ENCODE measurements at regions not wholly inside any gene's neighbourhood (a gene's known extent, or its start where the extent isn't known, plus 50 kb on each side); places are given as distances from the start of the nearest gene placed in this dataset.

GRCh38 chr1:60427701-60428100 lies 354.1 kb upstream of the C1orf87 start:
- DNase-seq: no peak
- Mint-ChIP-seq H3K27me3 (no peaks in the 10 kb centered on the region), H3K36me3 (ENCODE audit: low read depth) (no peaks in the 10 kb centered on the region), H3K27ac (no peak overlapping the region), H3K9me3 (peaks cover 4% of the 10 kb centered on the region), H3K4me1 (no peaks in the 10 kb centered on the region), H3K4me3 (no peak overlapping the region)
- no peak for TF ChIP-seq CTCF (IDR thresholded peaks at IDR 0.05)
- no peak for ATAC-seq (ENCODE audit: low read depth)
- CTCF ChIA-PET: no interaction called here
- POLR2A ChIA-PET: no interaction called here
- intact Hi-C loops (cut with micrococcal nuclease): no loop called here

GRCh38 chr1:60427194-60427593 lies 353.6 kb upstream of the C1orf87 start:
- H3K27me3 Mint-ChIP-seq: no peaks in the 10 kb centered on the region
- no peak overlapping the region for H3K27ac Mint-ChIP-seq
- no peaks in the 10 kb centered on the region for H3K4me1 Mint-ChIP-seq
- DNase-seq (no peak), ATAC-seq (ENCODE audit: low read depth) (no peak)
- no peak overlapping the region for H3K4me3 Mint-ChIP-seq
- H3K9me3 Mint-ChIP-seq: peaks cover 4% of the 10 kb centered on the region
- intact Hi-C loops (cut with micrococcal nuclease): no loop called here
- H3K36me3 Mint-ChIP-seq (ENCODE audit: low read depth): no peaks in the 10 kb centered on the region
- ChIA-PET POLR2A (no interaction called here), CTCF (no interaction called here)
- no peak for TF ChIP-seq CTCF (IDR thresholded peaks at IDR 0.05)

GRCh38 chr1:60425528-60425927 lies 352.0 kb upstream of the C1orf87 start:
- CTCF ChIA-PET: no interaction called here
- TF ChIP-seq CTCF (IDR thresholded peaks at IDR 0.05): no peak

GRCh38 chr1:60423146-60423780 lies 349.7 kb upstream of the C1orf87 start:
- ChIA-PET POLR2A (no interaction called here), CTCF (no interaction called here)
- Mint-ChIP-seq H3K36me3 (ENCODE audit: low read depth) (no peaks in the 10 kb centered on the region), H3K4me1 (no peaks in the 10 kb centered on the region), H3K27me3 (no peaks in the 10 kb centered on the region), H3K4me3 (no peak overlapping the region), H3K9me3 (peaks cover 4% of the 10 kb centered on the region), H3K27ac (no peak overlapping the region)
- no peak for ATAC-seq (ENCODE audit: low read depth)
- no peak for DNase-seq
- TF ChIP-seq CTCF (IDR thresholded peaks at IDR 0.05): no peak
- intact Hi-C loops (cut with micrococcal nuclease): no loop called here

More at GRCh38 chr1:60425528-60425927, 352.0 kb upstream of the C1orf87 start:
- POLR2A ChIA-PET: no interaction called here
- Mint-ChIP-seq H3K36me3 (ENCODE audit: low read depth) (no peaks in the 10 kb centered on the region), H3K9me3 (peaks cover 4% of the 10 kb centered on the region), H3K4me3 (no peak overlapping the region), H3K4me1 (no peaks in the 10 kb centered on the region), H3K27ac (no peak overlapping the region), H3K27me3 (no peaks in the 10 kb centered on the region)
- intact Hi-C loops (cut with micrococcal nuclease): no loop called here
- no peak for DNase-seq
- no peak for ATAC-seq (ENCODE audit: low read depth)

- POLR2A ChIA-PET: no interaction called here
These were observed 348.4 kb upstream of the C1orf87 start for GRCh38 chr1:60421965-60422364.

More at GRCh38 chr1:60421965-60422364, 348.4 kb upstream of the C1orf87 start:
- no peak overlapping the region for H3K4me3 Mint-ChIP-seq
- no peaks in the 10 kb centered on the region for H3K36me3 Mint-ChIP-seq (ENCODE audit: low read depth)
- ATAC-seq (ENCODE audit: low read depth) (no peak), DNase-seq (no peak)
- H3K27ac Mint-ChIP-seq: no peak overlapping the region
- no peaks in the 10 kb centered on the region for H3K27me3 Mint-ChIP-seq
- CTCF ChIA-PET: no interaction called here
- H3K4me1 Mint-ChIP-seq: no peaks in the 10 kb centered on the region
- H3K9me3 Mint-ChIP-seq: peaks cover 4% of the 10 kb centered on the region
- intact Hi-C loops (cut with micrococcal nuclease): no loop called here
- no peak for TF ChIP-seq CTCF (IDR thresholded peaks at IDR 0.05)
